Transverse colon (tissue), 4 donors: ENCODE measurements at regions not wholly inside any gene's neighbourhood (a gene's known extent, or its start where the extent isn't known, plus 50 kb on each side); places are given as distances from the start of the nearest gene placed in this dataset.

Source experiments
- DNase-seq: peaks from one replicate; pipeline ENCODE4 v3.0.0-alpha.2; 2019
- H3K27ac ChIP-seq, 4 donors: fragments of 200-600 bp; sonication (generic); 2 replicates each; pipeline ENCODE4 v1.5.1; 2016 to 2018; ENCODE audit warnings: inconsistent platforms in 4 of 4
- H3K27me3 ChIP-seq: fragments of 200-600 bp; sonication (generic); 2 replicates; pipeline ENCODE4 v1.5.1; 2017; ENCODE audit warnings: inconsistent platforms
- H3K36me3 ChIP-seq, 4 donors: fragments of 200-600 bp; sonication (generic); 2 replicates each; pipeline ENCODE4 v1.5.1; 2017 to 2019; ENCODE audit warnings: inconsistent platforms in 4 of 4
- H3K4me1 ChIP-seq, 4 donors: fragments of 200-600 bp; sonication (generic); 2 replicates each; pipeline ENCODE4 v1.5.1; 2017 to 2020; ENCODE audit warnings: inconsistent platforms in 4 of 4
- H3K4me3 ChIP-seq, 4 donors: fragments of 200-600 bp; sonication (generic); 1 replicate in 1 of 4; 2 replicates in 3 of 4; pipeline versions ENCODE4 v1.5.1 to v1.6.1; 2017 to 2019; ENCODE audit warnings: inconsistent platforms in 4 of 4
- H3K9me3 ChIP-seq, 2 donors: fragments of 200-600 bp; sonication (generic); 2 replicates each; pipeline ENCODE4 v1.5.1; 2017 to 2019; ENCODE audit warnings: inconsistent platforms in 2 of 2
- CTCF ChIP-seq, 5 experiments: fragments of 200-600 bp in 3 of 5; fragments of 450-650 bp in 2 of 5; sonication (generic) in 3 of 5; IDR thresholded peaks; 1 replicate in 2 of 5; 2 replicates in 3 of 5; pipeline ENCODE4 v1.5.1; 2016 to 2017; ENCODE audit warnings: antibody characterized with exemption in 5 of 5, inconsistent platforms in 3 of 5, mild to moderate bottlenecking in 2 of 5, moderate library complexity in 1 of 5
- EP300 ChIP-seq: sonication (generic); formaldehyde crosslinking; IDR thresholded peaks from one replicate; pipeline ENCODE4 v1.6.1; 2017; ENCODE audit warnings: antibody characterized with exemption, low read depth
- POLR2A ChIP-seq: fragments of 450-650 bp; IDR thresholded peaks from one replicate; pipeline ENCODE4 v1.6.1; 2016; ENCODE audit warnings: antibody characterized with exemption, mild to moderate bottlenecking, moderate library complexity
- POLR2AphosphoS5 ChIP-seq, 3 donors: sonication (generic); formaldehyde crosslinking; IDR thresholded peaks; one replicate each; pipeline ENCODE4 v1.6.1; 2016; ENCODE audit warnings: antibody characterized with exemption in 3 of 3
- WGBS, 2 donors: methylation state at CpG; one replicate each; pipeline ENCODE4 v1.1.5; 2018; ENCODE audit warnings: low coverage in 1 of 2; 5-methylcytosine and 5-hydroxymethylcytosine counted together
- in situ Hi-C, 4 donors: fragments of 200-750 bp; cut with MboI; loops; one replicate each; pipeline versions ENCODE4 v1.15.0 to v1.15.1; 2017; ENCODE audit warnings: low sequenced_read_pairs in 3 of 4, low pct_ligation_motif_present in 1 of 4, low pct_unique_long_range_greater_than_20kb in 1 of 4
- intact Hi-C: fragments of 100-400 bp; cut with DNase I; formaldehyde crosslinking; loops from one replicate; pipeline ENCODE4 v1.15.1; 2023; ENCODE audit warnings: low total_unique reads

DNA sequence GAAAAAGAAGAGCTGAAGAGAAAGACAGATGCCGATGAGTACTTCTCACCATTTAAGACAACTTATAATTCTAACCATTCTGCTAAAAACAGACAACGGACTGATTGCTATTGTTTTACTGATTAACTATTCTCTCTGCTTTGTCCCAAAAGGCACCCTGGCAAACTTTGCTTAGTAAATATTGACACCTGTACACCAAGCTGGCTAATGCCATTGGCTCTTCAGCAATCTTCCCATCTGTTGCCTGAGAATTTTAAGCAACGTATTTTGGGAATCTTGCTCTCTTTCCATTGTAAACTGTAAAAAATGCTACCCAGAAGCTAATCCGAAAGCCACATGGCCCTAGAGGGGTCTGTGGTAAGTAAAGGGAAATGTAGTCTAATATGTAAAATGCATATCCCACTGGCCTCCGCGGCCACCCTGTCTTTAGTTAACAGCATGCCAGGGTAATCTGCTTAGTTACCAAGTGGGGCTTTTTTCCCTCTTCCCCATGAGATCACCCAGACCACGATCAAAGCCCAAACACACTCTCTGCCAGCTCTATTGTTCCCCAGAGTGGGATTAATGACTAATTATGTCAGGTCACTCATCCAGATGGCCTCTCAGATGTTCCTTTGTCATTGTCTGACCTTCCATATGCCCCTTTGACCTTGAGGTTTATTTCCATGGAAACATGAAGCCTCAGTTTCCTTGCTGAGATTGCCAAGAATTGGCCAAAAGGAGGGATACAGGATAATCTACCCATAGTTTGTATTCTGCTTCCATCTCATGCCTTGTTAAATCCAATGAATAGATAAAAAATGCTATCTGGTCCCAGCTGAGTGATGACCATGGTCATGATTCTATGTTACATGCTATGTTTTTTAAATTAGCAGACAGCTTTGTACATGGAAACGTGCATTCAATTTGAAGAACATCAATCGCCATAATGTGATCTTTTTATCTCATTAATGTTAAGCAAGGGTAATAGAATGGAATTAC lies 216.4 kb upstream of the MCHR2 start:
- Histone ChIP-seq H3K27ac (no peak overlapping the region), H3K4me3 (no peak overlapping the region), H3K36me3 (no peaks in the 10 kb centered on the region), H3K27me3 (no peaks in the 10 kb centered on the region), H3K4me1 (no peaks in the 10 kb centered on the region), H3K9me3 (no peaks in the 10 kb centered on the region)
- in situ Hi-C loops (no loop called here), intact Hi-C loops (no loop called here)
- WGBS, 2 donors = 66 to 75% methylated on average over 6 to 9 of the region's 9 CpGs
- TF ChIP-seq CTCF (IDR thresholded peaks at IDR 0.05) (no peak), POLR2A (no peak), POLR2AphosphoS5 (IDR thresholded peaks at IDR 0.05) (no peak), EP300 (no peak)
- no peak for DNase-seq

- Histone ChIP-seq H3K27ac (no peak overlapping the region), H3K9me3 (no peaks in the 10 kb centered on the region), H3K27me3 (no peaks in the 10 kb centered on the region), H3K4me3 (no peak overlapping the region), H3K4me1 (no peaks in the 10 kb centered on the region), H3K36me3 (no peaks in the 10 kb centered on the region)
- intact Hi-C loops = no loop called here
- TF ChIP-seq EP300 = no peak
- TF ChIP-seq CTCF (IDR thresholded peaks at IDR 0.05) = no peak
- TF ChIP-seq POLR2A = no peak
- no peak for TF ChIP-seq POLR2AphosphoS5 (IDR thresholded peaks at IDR 0.05)
- no peak for DNase-seq
- whole genome bisulfite sequencing, 2 donors = 77 to 81% methylated on average over 2 of the region's 2 CpGs
- in situ Hi-C loops = no loop called here
Measured at GRCh38 chr6:100209323-100210136, 215.5 kb upstream of the MCHR2 start.

GRCh38 chr6:100203400-100203799 lies 209.4 kb upstream of the MCHR2 start:
- Histone ChIP-seq H3K9me3 (no peaks in the 10 kb centered on the region), H3K36me3 (no peaks in the 10 kb centered on the region), H3K4me3 (no peak overlapping the region), H3K4me1 (no peaks in the 10 kb centered on the region), H3K27ac (no peak overlapping the region), H3K27me3 (no peaks in the 10 kb centered on the region)
- in situ Hi-C loops (no loop called here), intact Hi-C loops (no loop called here)
- TF ChIP-seq POLR2AphosphoS5 (IDR thresholded peaks at IDR 0.05) (no peak), EP300 (no peak), CTCF (IDR thresholded peaks at IDR 0.05) (no peak), POLR2A (no peak)
- 81 to 83% methylated on average over 3 of the region's 3 CpGs for WGBS, 2 donors
- DNase-seq = no peak
